ENCODE measurements at regions not wholly inside any gene's neighbourhood (a gene's known extent, or its start where the extent isn't known, plus 50 kb on each side); places are given as distances from the start of the nearest gene placed in this dataset.
"Not testable (repeated sequence)": the region's sequence is repeated elsewhere in the genome, so short reads cannot be mapped to it uniquely, and the experiment has no call there.

DNA sequence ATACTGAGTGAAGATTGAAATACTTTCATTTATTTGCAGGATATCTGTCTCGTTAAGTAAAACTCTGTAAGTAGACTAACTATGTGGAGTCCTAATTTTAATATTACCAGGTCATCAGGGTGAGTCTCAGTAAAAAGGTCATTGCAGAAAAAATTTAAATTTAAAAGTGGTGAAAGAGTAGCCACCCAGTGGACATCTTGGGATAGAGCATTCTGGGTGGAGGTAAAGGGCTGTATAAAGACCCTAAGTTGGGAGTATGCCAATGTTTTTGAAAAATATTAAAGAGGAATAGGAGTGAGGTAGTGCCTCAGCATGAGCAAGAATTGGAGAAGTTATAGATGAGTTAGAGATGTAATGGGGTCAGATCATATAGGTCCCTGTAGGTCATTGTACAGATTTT, 145.5 kb downstream of the HMHB1 start:
- no peak for DNase-seq

DNA sequence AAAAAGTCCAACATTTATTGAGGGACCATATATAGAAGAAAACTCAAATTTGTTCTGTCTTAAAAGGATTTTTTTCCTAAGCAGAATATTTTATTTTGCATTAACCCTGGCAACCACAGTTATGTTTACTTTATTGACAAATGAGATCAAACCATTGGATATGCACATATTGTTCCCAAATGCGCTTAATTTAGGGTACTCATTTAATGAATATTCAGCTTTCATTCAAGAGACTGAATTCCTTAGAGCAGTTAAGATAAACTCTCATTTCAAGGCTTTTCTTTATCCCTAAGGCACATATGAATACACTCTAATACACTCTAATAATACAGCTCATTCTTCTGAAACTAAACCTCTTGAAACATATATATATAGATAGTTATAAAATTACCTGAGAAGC, 150.2 kb downstream of the HMHB1 start:
- DNase-seq = no peak

DNA sequence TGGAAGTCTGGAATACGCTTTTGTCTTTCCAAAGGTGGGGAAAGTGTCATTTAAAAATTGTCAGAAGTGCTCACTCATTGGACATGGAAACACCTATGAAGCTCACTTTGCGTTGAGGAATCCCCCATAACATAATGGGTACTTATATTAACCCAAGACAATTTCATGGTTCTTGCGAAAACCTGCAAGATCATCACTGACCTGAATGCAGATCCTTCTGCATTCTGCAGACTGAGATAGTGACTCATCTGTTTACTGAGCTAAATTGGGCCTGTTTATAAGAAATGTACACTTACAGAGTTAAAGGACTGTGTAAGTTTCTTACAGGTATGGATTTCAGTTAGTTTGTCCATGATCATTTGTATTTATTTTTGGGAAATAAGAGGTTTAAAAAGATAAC, 153.0 kb downstream of the HMHB1 start:
- no peak for DNase-seq

DNA sequence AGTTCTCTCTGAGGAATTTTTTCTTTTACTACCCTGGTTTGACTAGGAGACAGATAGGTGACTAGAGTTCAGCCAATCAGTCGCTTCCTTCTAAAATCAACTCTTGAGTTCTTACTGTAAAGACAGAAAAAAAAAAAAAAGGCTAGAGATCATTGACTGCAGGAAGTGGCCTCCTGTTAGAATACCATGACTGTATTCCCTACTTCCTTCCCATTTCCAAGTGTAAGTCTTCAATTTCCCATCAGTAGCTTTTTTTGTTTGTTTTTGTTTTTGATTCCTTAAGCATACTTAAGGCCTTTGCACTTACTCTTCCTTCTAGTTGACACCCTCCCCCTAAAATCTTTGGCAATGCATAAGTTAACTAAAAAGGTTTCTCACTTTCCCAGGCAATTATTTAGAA, 154.3 kb downstream of the HMHB1 start:
- no peak for DNase-seq

DNA sequence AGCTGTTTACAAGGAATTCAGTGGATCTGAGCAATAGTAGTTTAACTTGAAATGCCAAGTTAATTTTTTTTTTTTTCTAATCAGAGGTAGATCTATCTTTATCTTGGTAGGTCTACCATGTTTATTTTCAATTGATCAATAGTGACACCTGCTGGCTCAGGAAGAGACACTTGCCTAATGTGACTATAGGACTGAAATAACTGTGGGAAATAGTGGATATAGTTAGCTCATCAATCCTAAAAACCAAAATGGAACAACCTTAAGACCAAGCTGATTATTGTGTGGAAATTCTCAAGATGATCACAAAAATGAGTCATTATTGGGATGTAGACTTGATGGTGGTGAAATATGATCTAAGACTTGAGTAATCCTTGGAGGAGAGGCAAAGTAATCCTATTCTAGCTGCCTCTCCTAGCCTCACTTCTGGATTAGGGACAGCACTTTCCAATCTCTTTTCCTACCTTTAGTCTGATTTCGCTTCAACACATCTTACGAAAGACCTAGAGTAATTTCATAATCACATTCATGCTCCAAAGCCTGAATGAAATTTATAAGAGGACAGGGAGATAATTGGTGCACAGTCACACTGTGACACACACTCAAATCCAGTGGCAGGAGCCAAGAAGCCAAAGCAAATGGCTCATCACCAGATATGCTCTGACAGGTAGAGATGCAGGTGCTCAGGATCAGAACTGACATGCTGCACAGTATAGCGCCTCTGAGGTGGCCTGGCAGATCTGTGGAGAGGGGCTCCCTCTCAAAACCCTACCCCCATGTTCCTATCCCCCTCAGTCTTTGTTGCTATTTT, 156.3 kb downstream of the HMHB1 start:
- no peak for DNase-seq

DNA sequence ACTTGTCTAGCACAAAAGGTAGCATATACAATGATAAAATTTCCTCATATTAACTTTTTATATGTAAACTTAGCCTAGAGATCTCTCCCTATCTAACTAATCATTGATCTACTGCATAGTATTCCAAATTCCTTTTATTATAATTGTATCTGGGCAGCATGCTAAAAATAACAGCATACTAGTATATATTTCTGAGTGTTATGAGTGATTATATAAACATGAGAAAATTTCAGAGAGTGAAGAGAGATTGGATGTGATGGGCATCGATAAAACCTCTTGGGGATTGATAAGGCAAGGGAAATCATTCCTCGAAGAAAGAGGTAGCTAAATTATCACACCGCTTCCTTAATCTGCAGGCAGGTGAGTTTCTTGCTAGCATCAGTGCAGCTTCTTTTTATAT, 158.2 kb downstream of the HMHB1 start:
- DNase-seq = no peak

DNA sequence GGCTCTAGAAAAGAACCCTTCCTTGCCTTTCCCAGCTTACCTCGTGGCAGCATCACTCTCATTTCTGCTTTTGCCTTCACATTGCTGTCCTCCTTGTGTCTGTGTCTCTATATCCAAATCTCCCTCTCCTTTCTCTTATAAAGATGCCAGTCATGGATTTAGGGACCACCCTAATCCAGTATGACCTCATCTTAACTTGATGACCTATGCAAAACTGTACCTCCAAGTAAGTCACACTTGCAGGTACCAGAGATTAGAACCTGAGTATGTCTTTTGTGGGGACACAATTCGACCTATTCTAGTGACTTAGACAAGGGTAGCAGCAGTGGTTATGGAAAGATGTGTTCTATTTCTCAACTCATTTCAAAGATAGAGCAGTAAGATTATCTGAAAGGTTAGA, 160.1 kb downstream of the HMHB1 start:
- no peak for DNase-seq

DNA sequence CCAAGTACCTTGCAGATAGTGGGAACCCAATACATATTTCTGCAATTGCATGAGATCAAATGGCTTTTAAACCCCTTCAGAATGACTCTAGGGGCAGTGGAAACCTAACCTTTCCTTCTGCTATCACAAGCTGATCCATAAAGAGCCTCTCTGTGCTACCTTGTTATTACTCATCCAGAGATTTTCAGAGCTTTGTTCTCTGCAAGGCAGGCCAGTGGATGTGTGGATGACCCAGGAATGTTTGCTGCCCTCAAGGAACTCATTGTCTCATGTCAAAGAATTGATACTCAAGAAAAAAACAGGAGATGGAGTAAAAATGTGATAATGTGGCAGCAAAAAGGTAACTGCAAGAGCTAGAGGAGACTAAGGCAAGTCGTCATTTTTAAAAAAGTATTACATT, 164.1 kb downstream of the HMHB1 start:
- no peak for DNase-seq

DNA sequence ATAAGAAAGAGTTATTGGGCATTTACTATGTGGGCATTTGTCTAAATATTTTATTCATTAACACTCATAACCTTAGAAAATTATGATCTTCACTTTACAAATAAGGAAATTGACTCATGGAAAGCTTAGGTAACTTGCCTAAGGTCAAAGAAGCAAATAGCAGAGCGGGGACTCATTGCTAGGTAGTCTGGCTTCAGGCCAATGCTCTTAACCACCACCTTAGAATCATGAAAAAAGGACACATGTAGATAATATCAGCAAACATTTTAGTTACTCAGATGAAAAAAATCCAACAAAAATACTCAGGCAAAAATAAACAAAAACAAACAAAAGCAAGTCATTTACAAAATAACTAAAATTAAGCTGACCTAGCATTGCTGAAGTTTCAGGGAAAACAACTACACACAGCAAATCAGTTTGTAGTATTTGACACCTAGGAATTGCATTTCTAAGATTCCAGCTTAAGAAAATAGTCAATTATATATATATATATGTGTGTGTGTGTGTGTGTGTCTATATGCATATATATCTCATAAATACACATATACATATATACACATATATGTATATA, 166.0 kb downstream of the HMHB1 start:
- no peak for DNase-seq

DNA sequence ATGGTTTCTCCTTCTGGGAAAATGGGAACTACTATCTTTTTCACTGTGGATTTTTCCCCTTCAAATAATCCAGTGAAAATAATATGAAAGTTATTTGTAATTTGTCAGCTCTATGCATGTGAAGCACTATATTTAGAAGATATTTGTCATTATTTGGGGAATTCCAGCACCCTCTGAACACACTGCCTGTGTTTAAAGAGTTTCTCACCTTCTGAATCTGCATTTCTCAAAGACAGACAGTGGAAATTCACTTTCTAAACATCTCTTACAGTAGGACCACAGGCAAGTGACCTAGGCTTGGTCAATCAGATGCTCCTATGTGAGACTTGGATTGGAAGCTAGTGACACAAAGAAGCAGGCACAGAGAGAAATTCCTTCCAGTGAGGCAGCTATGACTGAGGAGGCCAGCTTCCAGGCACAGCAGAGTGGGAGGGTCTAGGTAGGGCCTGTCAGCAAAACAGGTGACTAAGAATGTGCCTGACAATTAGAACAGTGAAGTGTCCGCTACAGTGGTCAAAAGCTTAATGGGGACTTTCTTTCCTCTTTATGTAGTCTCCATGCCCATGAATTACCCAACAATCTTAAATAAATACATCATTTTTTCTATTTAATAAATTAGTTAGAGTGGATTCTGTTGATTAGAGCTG, 167.2 kb downstream of the HMHB1 start:
- no peak for DNase-seq

DNA sequence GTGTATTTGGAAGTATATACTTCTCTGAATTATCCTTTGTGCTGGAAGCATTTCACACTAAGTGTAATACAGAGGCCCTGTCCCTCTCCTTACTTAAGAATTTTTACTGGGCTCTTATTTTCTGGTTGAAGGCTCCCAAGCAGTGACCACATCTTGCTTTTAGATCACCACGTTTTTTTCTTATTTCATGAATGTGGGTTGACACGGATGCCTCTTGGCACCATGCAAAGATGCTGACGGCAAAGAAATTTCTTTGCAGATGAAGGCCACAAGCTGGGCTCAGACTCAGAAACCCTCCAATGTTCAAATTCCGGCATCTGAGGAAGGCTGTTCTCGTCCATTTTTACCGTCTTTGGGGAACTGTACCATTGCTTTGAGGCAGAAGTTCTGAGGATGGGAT, 168.5 kb downstream of the HMHB1 start:
- DNase-seq = no peak

DNA sequence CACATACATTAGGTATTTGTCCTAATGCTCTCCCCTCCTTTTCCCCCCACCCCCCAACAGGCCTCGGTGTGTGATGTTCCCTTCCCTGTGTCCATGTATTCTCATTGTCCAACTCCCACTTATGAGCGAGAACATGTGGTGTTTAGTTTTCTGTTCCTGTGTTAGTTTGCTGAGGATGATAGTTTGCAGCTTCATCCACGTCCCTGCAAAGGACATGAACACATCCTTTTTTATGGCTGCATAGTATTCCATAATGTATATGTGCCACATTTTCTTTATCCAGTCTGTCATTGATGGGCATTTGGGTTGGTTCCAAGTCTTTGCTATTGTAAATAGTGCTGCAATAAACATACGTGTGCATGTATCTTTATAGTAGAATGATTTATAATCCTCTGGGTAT, 171.0 kb downstream of the HMHB1 start:
- not testable (repeated sequence) for DNase-seq

DNA sequence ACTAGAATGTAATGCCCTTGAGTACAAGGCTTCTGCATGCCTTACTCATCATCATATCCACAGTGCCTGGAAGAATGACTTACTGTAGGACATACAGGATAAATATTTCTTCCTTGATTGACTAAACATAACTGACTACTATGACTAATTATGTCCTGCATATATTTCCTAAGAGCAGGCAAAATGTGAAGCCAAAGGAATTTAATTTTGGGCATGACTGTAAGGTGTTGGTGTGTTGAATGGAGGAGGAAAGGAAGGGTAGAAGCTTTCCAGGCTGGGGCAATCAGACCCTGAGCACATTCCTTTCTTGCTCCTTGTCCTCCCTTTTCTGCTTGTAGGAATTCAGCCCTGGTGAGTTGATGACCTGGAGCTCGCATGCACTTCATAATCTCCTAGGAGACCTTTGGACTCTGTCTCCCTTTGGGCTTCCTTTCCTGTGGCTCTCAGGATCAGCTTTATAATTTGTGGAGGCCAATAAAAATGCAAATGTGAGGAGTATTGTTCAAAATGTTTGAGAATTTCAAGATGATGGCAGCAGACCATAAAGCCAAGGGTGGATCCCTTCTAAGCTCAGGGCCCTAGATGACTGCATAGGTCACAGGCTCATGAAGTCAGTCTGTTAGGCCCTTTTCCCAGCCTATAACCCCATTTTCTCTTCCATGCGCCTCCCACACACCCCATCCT, 174.0 kb downstream of the HMHB1 start:
- no peak for DNase-seq

DNA sequence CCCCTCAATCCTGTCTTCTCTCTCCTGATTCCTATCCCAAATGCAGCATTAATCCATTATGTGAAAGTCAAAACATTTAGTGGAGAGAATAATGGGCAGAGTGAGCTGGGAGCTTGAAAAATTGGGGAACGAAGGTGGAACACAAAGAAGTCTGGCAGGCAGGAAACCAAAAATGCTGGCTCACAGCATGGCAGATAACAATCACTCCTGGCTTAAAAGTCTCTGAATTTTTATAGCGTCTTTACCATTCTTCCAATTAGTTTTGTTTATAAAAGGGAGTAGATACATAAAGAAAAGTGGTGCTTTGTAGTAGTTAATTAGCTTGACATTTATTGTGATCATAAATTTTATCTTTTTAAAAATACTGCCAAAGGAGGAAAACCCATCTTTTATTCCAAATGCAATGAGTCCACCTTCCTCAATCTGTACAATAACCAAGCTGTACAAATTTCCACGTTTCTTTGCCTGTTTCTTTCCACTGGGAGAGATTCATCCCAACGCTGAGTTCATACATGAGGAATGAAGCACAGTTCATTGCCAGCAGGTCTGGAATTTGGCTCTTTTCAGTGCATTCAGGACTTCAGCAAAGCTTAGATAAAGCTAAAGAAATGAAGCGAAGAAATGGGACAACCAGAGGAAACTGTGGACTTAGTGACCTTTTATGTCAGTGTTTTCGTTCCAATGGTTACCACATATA, 174.7 kb downstream of the HMHB1 start:
- DNase-seq = no peak

DNA sequence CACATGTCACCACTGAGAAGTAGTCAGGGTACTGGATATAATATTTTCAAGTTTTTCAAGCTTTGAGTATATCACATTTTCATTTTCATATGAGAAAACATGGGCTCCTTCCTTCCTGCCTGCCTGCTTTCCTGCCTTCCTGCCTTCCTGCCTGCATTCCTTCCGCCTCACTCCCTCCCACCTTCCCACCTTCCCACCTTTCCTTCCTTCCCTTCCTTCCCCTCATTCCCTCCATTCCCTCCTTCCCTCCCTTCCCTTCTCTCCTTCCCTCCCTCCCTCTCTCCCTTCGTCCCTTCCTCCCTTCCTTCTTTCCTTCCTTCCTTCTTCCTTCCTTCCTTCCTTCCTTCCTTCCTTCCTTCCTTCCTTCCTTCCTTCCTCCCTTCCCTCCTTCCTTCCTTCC, 175.3 kb downstream of the HMHB1 start:
- no peak for DNase-seq

DNA sequence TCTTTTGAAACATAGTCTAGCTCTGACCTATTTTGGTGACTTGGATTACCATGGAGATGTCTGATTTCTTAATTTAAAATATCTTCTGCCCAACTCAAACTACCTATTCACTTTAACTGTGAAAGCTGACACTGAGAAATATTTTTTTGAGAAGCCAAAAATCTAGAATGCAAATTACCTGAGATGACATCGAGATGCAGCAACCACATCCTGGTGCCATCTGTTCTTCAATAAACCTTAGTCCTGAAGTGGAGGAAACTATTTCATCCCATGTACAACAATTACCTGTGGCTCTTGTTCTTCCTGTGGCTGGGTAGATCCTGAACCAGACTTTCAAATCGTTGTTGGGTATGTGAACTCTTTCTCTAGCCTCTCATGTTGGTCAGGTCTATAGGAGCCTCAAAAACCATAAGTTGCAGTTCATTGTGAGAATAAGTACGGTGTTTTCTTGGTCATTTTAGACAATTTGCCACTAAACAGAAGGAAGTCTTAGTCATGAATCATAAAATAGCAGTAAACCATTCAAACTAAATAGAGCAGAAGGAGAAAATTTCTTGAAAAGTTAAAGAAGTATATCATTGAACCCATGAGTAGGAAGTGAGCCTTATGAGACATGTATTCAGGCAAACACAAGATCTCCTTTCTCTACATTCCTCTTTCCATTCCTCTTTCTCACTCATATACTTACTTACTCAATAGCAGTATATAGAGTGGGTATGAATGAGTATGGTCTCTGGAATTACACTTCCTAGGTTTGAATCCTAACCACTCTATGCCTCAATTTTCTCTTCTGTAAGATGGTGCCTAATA, 176.0 kb downstream of the HMHB1 start:
- DNase-seq = no peak

DNA sequence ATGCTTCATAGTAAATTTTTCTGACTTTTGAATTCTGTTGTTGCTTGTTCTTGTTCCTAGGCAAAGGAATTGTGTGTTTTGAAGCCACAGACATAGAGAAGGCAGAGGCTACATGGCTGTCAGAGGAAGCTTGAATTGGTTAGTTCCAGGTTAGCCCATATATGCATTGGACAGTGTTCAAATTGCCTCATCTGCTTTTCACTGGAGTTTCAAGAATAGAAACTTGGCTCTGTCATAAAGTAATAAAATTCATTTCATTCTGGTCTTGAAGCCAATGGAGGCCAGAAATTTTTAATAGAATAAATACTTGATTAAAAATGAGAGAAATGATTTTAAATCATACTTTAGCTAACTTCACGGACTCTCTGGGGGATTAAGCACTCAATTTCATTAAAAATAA, 178.0 kb downstream of the YIPF5 start:
- DNase-seq = no peak

DNA sequence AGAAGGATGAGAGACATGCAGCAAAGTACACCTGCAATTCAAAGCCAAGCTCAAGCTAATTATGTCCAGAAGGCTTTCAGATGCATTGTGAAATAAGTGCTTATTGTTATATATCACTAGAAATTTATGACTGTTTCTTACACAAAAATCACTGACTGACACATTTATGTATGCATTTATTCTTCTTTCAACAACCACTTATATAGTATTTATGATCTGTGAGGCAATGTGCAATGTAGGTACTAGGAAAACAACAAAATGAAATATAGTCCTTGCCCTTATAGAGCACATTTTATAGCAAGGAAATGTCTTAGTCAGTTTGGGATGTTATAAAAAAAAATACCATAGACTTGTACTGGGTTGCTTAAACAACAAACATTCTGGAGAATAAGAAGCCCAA, 167.6 kb downstream of the YIPF5 start:
- DNase-seq = no peak

DNA sequence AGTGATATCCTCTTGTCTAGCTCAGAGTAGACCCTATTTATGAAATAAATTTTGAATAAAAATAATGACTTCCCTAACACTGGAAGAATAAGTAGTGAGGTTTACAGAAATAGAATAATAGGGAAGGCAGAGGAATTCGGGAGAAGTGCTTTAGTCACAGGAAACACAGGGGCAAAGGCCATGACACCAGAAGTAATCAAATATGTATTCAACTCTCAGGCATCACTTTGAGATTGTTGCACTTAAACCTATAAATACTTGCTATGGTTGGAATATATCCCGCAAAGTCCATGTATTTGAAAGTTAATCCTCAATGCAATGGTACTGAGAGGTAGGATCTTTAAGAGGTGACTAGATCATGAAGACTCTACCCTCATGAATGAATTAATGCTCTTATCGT, 166.8 kb downstream of the YIPF5 start:
- no peak for DNase-seq

DNA sequence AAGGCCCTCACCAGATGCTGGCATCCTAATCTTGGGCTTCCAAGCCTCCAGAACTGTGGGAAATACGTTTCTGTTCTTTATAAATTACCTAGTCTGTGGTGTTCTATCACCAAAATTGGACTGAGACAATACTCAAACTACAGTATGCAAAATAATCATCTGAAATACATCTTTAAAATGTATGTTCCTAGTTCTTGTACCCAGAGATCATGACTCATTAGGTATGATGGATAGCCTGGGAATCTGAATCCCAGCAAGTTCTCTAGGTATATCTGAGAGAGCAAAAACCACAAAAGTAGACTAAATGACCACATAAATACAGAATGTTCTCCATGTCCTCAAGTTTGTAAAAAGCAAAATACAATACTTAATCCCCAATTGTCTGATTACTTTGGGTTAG, 166.3 kb downstream of the YIPF5 start:
- DNase-seq = no peak

DNA sequence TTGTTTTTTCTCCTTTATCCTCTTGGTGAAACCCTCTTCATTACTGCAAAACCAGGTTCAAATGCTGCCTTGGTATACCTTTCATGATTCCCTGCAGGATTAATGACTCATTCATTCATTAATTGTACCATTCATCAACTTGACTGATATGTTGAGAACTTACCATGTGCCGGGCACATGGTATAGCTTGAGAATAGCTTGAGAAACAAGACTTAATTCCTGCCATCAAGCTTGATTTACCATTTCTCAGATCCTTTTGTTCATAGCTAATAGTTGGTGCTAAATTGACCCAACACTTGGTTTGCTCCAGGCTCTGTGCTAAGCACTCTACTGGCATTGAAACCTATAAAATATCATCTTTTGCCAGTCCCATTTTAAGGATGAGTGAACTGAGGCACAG, 165.7 kb downstream of the YIPF5 start:
- DNase-seq = no peak

DNA sequence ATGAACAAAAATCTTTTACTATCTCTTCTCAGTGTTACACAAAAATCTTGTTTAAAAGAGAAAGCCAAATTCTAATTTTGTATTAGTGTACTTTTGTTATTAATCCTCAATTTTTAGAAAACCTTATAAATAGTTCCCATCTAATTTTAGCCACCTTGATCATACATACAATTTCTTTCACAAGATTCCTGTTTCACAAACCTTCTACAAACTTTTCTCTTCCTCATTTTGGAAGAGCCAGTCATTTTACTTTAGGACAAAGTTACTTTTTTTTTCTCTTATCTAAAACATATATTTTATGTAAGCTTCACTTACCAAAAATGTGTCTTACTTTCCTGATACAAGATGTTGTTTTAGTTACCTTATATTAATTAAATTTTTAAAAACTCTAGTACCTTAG, 161.3 kb downstream of the YIPF5 start:
- DNase-seq = no peak

Data from NCI-H510A (cell line).